ENCODE measurements at regions not wholly inside any gene's neighbourhood (a gene's known extent, or its start where the extent isn't known, plus 50 kb on each side); places are given as distances from the start of the nearest gene placed in this dataset.

- TF ChIP-seq EGR1 (IDR thresholded peaks at IDR 0.05; ENCODE audit: borderline replicate concordance in 1 of 2, low read depth in 2 of 2, low read length in 2 of 2), result no peak
- TF ChIP-seq, protein P1, sequence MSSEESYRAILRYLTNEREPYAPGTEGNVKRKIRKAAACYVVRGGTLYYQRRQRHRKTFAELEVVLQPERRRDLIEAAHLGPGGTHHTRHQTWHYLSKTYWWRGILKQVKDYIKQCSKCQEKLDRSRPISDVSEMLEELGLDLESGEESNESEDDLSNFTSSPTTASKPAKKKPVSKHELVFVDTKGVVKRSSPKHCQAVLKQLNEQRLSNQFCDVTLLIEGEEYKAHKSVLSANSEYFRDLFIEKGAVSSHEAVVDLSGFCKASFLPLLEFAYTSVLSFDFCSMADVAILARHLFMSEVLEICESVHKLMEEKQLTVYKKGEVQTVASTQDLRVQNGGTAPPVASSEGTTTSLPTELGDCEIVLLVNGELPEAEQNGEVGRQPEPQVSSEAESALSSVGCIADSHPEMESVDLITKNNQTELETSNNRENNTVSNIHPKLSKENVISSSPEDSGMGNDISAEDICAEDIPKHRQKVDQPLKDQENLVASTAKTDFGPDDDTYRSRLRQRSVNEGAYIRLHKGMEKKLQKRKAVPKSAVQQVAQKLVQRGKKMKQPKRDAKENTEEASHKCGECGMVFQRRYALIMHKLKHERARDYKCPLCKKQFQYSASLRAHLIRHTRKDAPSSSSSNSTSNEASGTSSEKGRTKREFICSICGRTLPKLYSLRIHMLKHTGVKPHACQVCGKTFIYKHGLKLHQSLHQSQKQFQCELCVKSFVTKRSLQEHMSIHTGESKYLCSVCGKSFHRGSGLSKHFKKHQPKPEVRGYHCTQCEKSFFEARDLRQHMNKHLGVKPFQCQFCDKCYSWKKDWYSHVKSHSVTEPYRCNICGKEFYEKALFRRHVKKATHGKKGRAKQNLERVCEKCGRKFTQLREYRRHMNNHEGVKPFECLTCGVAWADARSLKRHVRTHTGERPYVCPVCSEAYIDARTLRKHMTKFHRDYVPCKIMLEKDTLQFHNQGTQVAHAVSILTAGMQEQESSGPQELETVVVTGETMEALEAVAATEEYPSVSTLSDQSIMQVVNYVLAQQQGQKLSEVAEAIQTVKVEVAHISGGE (CRISPR knock-in tag; IDR thresholded peaks at IDR 0.05), result no peak
- TF ChIP-seq NR2F1 (conservative IDR thresholded peaks at IDR 0.05), result no peak
- no peak for TF ChIP-seq EED (IDR thresholded peaks at IDR 0.05; ENCODE audit: low read depth)
- no peak for TF ChIP-seq IKZF1 (conservative IDR thresholded peaks at IDR 0.05)
- no peak for TF ChIP-seq POLR2A (IDR thresholded peaks at IDR 0.05; ENCODE audit: low read depth, low read length)
- TF ChIP-seq E4F1 (IDR thresholded peaks at IDR 0.05; ENCODE audit: borderline replicate concordance, partially characterized antibody), result no peak
These were observed 463.2 kb downstream of the CDH2 start (continued) for GRCh38 chr18:27713738-27714095.

Data from GM12878 (cell line).